Keratinocyte (primary cell): ENCODE measurements at regions not wholly inside any gene's neighbourhood (a gene's known extent, or its start where the extent isn't known, plus 50 kb on each side); places are given as distances from the start of the nearest gene placed in this dataset.

Experiments
- DNase-seq: peaks from one replicate; pipeline ENCODE4 v3.0.0-alpha.2; 2011; ENCODE audit warnings: low read depth, missing footprints, low spot score
- FAIRE-seq: peaks from 2 replicates; lab custom pipeline; 2011; peaks lifted over from hg19 to GRCh38; lab: Jason Lieb, UNC
- H2AFZ ChIP-seq: 2 replicates; pipeline ENCODE4 v1.6.0; 2012; ENCODE audit warnings: low read length, control low read depth, inconsistent platforms; ENCODE audit not compliant: control insufficient read depth
- H3K27ac ChIP-seq: 2 replicates; pipeline ENCODE4 v1.5.1; 2011; ENCODE audit warnings: low read length; ENCODE audit not compliant: control insufficient read depth, insufficient read depth
- H3K27me3 ChIP-seq: 3 replicates; pipeline ENCODE4 v1.6.0; 2011; ENCODE audit warnings: low read length; ENCODE audit not compliant: control insufficient read depth, insufficient read depth; ENCODE audit errors: extremely low read depth
- H3K36me3 ChIP-seq, 2 experiments: 2 replicates in 1 of 2; 3 replicates in 1 of 2; pipeline ENCODE4 v1.5.1; 2011; ENCODE audit warnings: low read length in 2 of 2, mild to moderate bottlenecking in 1 of 2; ENCODE audit not compliant: control insufficient read depth in 2 of 2, insufficient read depth in 2 of 2; ENCODE audit errors: extremely low read depth in 1 of 2
- H3K4me1 ChIP-seq: 3 replicates; pipeline ENCODE4 v1.5.1; 2011; ENCODE audit warnings: low read length; ENCODE audit not compliant: control insufficient read depth, insufficient read depth; ENCODE audit errors: extremely low read depth
- H3K4me2 ChIP-seq: 3 replicates; pipeline ENCODE4 v1.6.0; 2011; ENCODE audit warnings: low read depth, low read length; ENCODE audit not compliant: control insufficient read depth, insufficient read depth; ENCODE audit errors: extremely low read depth
- H3K4me3 ChIP-seq, 3 experiments: fragments of 200-600 bp in 1 of 3; sonication (generic) in 1 of 3; 2 replicates in 2 of 3; 3 replicates in 1 of 3; pipeline ENCODE4 v1.5.1; 2011 to 2016; ENCODE audit warnings: low read length in 3 of 3, mild to moderate bottlenecking in 3 of 3, control low read depth in 2 of 3, inconsistent platforms in 1 of 3, low read depth in 1 of 3, mixed read lengths in 1 of 3, mixed run types in 1 of 3, moderate library complexity in 1 of 3; ENCODE audit not compliant: control insufficient read depth in 2 of 3, insufficient read depth in 2 of 3; ENCODE audit errors: extremely low read depth in 1 of 3
- H3K79me2 ChIP-seq: 2 replicates; pipeline ENCODE4 v1.6.0; 2012; ENCODE audit warnings: low read length; ENCODE audit not compliant: control insufficient read depth, insufficient read depth
- H3K9ac ChIP-seq: 3 replicates; pipeline ENCODE4 v1.6.0; 2011; ENCODE audit warnings: low read length; ENCODE audit not compliant: control insufficient read depth, insufficient read depth; ENCODE audit errors: extremely low read depth
- H3K9me1 ChIP-seq: 3 replicates; pipeline ENCODE4 v1.6.0; 2011; ENCODE audit warnings: low read length; ENCODE audit not compliant: control insufficient read depth, insufficient read depth; ENCODE audit errors: extremely low read depth
- H3K9me3 ChIP-seq: 2 replicates; pipeline ENCODE4 v1.5.1; 2012; ENCODE audit warnings: low read depth, low read length; ENCODE audit not compliant: control insufficient read depth
- H4K20me1 ChIP-seq: 3 replicates; pipeline ENCODE4 v1.6.0; 2011; ENCODE audit warnings: low read length; ENCODE audit not compliant: control insufficient read depth, insufficient read depth; ENCODE audit errors: extremely low read depth
- CTCF ChIP-seq, 3 experiments: IDR thresholded peaks in 1 of 3; conservative IDR thresholded peaks in 1 of 3; optimal IDR thresholded peaks in 1 of 3; 2 replicates in 2 of 3; 3 replicates in 1 of 3; pipeline versions ENCODE3 to v1.5.1; 2011; ENCODE audit warnings: low read length in 3 of 3, mild to moderate bottlenecking in 3 of 3, moderate library complexity in 2 of 3, control low read depth in 1 of 3, inconsistent platforms in 1 of 3; ENCODE audit not compliant: insufficient read depth in 2 of 3; ENCODE audit errors: extremely low read depth in 1 of 3
- EZH2 ChIP-seq: IDR thresholded peaks from one replicate; pipeline ENCODE4 v1.6.1; 2012; ENCODE audit warnings: inconsistent platforms, mild to moderate bottlenecking, low read length, moderate library complexity
- dilution Hi-C: fragments of 300-500 bp; cut with MboI; formaldehyde crosslinking; loops from one replicate; pipeline ENCODE4 v1.7.0; 2020; ENCODE audit warnings: low sequenced_read_pairs; ENCODE audit not compliant: extremely low pct_ligation_motif_present

GRCh38 chr10:81042647-81043046 lies 504.9 kb downstream of the SH2D4B start:
- dilution Hi-C loops: no loop called here
- H3K27ac ChIP-seq: no peak overlapping the region
- H3K4me2 ChIP-seq: no peak overlapping the region
- no peaks in the 10 kb centered on the region for H3K9me1 ChIP-seq
- H3K36me3 ChIP-seq: no peaks in the 10 kb centered on the region
- H2AFZ ChIP-seq: no peak overlapping the region
- DNase-seq (no peak), FAIRE-seq (no peak)
- no peak overlapping the region for H3K9ac ChIP-seq
- no peak overlapping the region for H3K4me3 ChIP-seq
- H3K4me1 ChIP-seq: no peaks in the 10 kb centered on the region
- no peaks in the 10 kb centered on the region for H3K79me2 ChIP-seq
- TF ChIP-seq CTCF (optimal IDR thresholded peaks at IDR 0.05 in 1 of 3, IDR thresholded peaks at IDR 0.05 in 1 of 3, conservative IDR thresholded peaks at IDR 0.05 in 1 of 3; ENCODE audit: extremely low read depth in 1 of 3, insufficient read depth in 2 of 3, low read length in 3 of 3) (no peak), EZH2 (no peak)
- no peaks in the 10 kb centered on the region for H3K27me3 ChIP-seq
- no peaks in the 10 kb centered on the region for H4K20me1 ChIP-seq
- H3K9me3 ChIP-seq: no peaks in the 10 kb centered on the region

DNA sequence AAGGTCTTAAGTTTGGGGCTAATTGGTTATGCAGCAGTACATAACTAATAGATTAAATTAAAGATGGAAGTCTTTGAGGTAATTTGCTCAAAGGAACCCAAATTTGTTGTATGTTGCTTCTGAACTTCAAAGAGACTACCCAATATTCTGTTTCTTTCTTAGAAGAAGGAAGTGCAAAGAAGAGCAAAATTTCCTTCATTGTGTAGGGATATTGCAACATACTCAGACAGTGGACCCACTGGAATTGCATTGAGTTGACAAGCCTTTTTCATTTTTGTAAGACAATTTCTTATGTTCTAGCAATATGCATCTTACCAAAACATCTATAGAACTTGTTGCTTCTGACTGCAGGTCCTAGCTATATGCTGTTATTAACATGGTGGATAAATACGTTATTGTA lies 527.8 kb downstream of the SH2D4B start:
- Histone ChIP-seq H3K4me2 (no peak overlapping the region), H4K20me1 (no peaks in the 10 kb centered on the region), H3K4me1 (no peaks in the 10 kb centered on the region), H3K9me3 (no peaks in the 10 kb centered on the region), H2AFZ (no peak overlapping the region), H3K9ac (no peak overlapping the region), H3K79me2 (no peaks in the 10 kb centered on the region), H3K9me1 (no peaks in the 10 kb centered on the region), H3K27ac (no peak overlapping the region), H3K27me3 (no peaks in the 10 kb centered on the region), H3K4me3 (no peak overlapping the region), H3K36me3 (no peaks in the 10 kb centered on the region)
- dilution Hi-C loops: no loop called here
- no peak for TF ChIP-seq CTCF (optimal IDR thresholded peaks at IDR 0.05 in 1 of 3, IDR thresholded peaks at IDR 0.05 in 1 of 3, conservative IDR thresholded peaks at IDR 0.05 in 1 of 3; ENCODE audit: extremely low read depth in 1 of 3, insufficient read depth in 2 of 3, low read length in 3 of 3)
- TF ChIP-seq EZH2: no peak
- FAIRE-seq: no peak
- DNase-seq: no peak
